NCI-H1105 treated with DMSO at 0.1 percent for 48 hours (cell line): ENCODE measurements at regions not wholly inside any gene's neighbourhood (a gene's known extent, or its start where the extent isn't known, plus 50 kb on each side); places are given as distances from the start of the nearest gene placed in this dataset.

Experiments
- DNase-seq: peaks from one replicate; lab custom pipeline; 2025; lab: John Stamatoyannopoulos, UW

DNA sequence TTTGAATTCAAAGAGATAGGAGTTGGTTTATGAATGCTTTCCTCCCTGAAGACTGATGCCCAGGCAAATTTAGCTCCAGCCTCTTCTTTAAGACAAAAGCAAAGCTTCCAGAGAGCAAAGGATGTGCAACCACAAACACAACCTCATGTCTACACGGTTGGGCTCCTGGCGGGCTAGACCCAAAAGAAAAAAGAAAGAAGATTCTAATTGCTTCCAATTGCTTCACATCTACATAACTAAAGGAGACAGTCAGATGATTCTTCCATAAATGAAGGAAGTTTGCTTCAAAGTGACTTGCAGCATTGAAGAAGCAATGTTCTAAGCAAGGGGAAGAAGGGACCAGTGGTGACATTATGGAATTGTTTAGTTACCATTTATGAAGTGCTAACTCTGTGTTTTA lies 1603.0 kb upstream of the TENM3 start:
- no peak for DNase-seq

DNA sequence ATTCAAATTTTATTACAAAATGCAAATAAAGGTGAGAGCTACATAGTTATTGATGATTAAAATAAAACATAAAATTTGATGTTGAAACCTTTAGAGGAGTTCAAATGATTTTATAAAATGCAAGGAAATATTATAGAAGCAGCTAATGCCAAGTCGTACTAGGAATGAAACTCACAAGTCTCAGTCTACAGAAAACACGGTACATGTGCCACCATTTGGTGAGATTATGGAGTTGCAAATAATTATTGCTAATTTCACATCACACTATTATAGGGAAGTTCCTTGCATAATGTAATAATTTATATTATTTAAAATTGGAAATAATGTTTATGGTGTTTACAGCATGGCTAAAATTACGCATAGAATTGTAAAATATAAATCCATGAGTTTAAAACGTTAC lies 1601.7 kb upstream of the TENM3 start:
- DNase-seq, result no peak

DNA sequence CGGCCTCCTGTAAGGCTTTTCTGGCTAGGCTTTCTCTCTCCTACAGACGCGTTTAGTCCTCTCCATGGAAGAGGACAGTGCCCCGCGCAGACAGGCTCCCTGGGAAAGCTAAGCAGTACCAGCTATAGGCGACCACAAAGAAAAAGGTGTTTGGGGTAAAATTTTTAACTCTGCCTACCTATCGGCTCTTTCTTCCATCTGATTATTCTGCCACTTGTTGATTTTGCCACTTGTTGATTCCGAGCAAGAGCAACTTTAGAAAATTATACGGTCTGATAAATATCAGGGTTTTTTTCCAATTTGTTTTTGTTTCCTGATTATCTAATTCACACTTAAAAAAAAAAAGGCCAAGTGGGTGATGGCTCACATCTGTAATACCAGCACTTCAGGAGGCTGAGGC lies 1600.5 kb upstream of the TENM3 start:
- no peak for DNase-seq

DNA sequence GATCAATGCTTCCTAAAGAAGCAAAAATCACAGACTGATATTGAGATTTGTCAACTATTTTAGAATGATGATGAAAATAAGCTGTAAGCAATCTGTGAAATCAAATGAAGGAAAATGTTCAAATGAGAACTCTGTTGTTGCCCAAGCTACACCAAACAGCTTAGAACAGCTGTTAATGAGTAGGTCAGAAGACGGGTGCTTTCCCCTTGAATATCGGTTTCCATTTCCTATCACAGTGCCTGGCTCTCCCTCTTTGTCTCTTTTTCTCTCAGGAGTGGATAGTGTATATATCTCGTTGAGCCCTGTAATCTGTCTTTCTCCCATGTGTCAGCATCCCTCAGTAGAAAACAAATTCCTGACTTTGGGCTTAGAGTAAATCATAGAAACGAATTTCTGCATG lies 1592.9 kb upstream of the TENM3 start:
- DNase-seq, result no peak

- DNase-seq, result no peak
These were observed 1590.7 kb upstream of the TENM3 start for GRCh38 chr4:180652533-180652932.

- no peak for DNase-seq
These were observed 1587.3 kb upstream of the TENM3 start for GRCh38 chr4:180655886-180656285.

DNA sequence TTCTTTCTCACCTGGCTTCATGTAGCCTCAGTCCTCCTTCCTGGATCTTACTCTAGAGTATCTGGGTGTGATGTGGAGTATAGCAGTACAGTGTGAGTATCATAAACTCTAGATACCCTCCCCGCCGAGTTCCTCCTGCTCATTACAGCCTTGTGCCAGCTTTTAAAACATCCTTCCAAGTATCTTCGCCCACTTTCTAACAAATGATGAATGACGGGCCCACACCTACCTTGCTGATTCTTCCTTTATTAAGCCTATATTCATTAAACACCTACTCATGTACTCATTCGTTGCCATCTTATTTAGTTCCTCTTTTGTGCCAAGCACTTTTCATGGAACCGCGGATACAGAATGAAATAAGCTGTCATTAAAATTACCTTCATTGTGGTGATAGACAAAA lies 1585.3 kb upstream of the TENM3 start:
- no peak for DNase-seq

DNA sequence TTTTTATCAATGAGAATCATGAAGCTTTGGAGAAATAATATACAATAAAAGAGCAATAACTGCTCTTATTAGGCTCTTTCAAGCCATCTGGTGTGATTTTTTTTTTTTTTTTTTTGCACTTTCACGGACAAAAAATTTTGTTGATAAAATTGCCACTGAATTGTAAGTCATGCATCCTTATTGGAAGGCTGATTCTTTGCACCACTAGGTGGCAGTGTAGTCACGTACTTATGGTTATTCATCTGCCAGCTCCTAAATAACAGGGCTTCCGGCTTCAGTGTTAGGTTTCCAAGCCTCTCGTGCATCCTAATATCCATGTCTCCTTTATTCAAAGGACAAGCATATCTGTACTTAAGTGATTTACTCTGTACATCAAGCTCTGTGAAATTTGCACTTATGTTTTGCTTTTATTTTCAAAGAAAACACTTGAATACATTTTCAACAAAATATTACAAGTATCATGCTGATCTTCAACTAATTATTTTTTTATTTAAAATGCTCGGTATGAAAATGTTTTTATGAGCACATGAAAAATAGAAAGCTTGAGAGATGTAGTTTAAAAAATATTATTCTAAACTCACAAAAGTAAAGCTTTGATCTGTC lies 1578.3 kb upstream of the TENM3 start:
- DNase-seq, result peak; percentile 79

- DNase-seq, result no peak
These were observed 1577.7 kb upstream of the TENM3 start for GRCh38 chr4:180665481-180665880.

DNA sequence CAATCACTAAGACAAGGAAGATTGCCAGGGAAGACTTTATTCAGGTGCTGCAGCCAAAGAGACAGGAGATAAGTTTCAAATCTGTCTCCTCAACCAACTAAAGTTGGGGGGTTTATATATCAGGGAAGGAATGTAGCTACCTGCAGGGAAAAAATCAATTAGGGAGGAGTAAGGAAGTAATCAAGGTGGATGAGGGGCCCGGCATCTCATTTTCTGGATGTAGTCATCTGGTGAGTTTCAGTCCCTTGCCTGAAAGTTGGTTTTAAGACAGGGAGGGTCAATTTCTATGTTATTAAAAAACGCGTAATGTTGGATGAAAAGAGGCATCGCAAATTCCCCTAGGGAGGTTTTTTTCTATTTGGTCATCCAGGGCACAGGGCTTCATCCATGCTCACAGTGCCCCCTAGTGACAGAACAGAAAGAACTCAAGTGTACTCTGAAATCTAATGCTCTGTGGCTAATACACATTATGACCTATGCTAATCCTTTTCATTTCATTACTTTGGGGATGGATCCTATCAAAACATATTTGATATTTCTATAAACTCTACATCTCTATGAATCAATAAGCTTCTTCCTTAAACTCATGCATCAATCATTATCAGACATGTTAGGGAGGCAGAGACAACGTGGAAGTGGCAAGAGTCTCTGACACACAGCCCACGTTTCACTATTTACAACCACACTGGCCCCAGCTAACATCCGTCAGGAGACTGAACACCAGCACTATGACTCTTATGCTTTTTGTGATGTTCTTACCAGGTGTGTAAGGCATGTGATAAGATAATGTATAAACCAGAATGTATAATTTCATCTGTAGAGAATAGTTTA lies 1577.0 kb upstream of the TENM3 start:
- peak; percentile 39 for DNase-seq

- DNase-seq, result no peak
These were observed 1574.5 kb upstream of the TENM3 start for GRCh38 chr4:180668732-180669131.

DNA sequence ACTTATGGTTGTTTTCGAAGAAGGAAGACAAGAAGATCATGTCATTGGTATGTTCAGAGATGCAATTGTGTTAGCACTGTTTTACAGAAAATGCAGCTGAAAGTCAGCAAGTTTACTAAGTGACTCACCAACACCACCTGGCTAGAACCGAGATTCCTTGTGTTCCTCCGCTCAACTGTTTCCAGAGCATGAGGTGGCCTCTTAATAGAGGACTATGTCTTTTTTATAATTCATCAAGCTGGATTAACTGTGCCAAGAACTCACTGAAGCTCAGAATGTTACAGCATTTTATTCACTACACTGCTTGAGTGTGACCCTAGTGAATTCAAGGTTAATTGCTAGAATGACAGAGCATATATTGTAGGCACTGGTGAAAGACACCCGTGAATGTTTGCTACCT lies 1573.5 kb upstream of the TENM3 start:
- no peak for DNase-seq

GRCh38 chr4:180674619-180675358 lies 1568.4 kb upstream of the TENM3 start:
- no peak for DNase-seq

DNA sequence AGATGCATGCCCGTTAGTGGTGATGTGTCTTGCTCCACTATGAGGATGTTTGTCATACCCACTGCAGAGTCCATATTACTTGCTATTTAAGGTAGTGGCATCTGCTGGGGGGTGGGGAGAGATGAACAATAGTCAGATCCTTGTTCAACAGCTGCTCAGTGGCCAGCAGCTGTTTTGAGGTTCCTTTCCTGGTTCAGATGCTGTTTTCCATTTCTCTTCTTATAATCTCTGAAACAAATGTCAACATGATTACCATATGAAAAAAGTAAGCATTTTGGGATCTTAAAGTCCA lies 1567.9 kb upstream of the TENM3 start:
- no peak for DNase-seq

GRCh38 chr4:180680305-180680704 lies 1562.9 kb upstream of the TENM3 start:
- no peak for DNase-seq

GRCh38 chr4:180682776-180683175 lies 1560.4 kb upstream of the TENM3 start:
- DNase-seq, result no peak

- no peak for DNase-seq
These were observed 1560.0 kb upstream of the TENM3 start for GRCh38 chr4:180683186-180683585.

DNA sequence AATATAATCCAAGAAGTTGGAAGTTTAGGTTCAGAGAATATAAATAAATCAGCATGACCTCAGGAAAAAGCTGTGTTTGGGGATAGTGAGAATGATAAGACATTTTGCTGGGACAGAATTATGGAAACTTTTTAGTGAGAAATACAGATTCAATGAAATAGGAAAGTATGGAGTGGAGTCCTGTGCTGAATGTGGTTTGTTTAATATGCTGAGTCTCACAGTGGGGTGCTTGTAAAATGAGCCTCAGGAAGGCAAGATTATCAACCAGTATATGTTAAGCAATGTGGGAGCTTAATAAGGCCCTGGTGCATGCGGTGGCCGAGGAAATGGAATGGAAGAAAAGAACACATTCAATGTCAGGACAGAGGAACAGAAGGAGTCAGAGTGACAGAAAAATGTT lies 1554.7 kb upstream of the TENM3 start:
- no peak for DNase-seq

GRCh38 chr4:180694875-180695274 lies 1548.3 kb upstream of the TENM3 start:
- DNase-seq, result no peak

DNA sequence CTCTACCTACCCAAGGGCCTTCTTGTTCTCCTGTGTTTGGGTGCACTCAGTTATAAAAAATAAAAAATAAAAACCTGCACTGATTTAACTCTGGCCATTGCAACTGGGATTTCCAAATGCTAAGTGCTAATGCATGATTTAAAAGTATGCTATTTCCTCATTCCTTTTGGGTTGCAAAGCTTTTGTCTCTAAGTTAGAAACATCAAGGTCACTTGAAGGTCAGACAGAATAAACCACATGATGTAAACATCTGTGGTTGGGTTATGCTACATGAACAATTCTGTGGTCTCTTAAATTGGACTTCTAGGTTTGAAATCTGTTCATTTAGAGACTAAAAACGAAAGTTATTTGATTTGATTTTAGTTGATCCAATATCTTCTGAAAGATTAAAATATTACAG lies 1547.4 kb upstream of the TENM3 start:
- DNase-seq, result no peak

DNA sequence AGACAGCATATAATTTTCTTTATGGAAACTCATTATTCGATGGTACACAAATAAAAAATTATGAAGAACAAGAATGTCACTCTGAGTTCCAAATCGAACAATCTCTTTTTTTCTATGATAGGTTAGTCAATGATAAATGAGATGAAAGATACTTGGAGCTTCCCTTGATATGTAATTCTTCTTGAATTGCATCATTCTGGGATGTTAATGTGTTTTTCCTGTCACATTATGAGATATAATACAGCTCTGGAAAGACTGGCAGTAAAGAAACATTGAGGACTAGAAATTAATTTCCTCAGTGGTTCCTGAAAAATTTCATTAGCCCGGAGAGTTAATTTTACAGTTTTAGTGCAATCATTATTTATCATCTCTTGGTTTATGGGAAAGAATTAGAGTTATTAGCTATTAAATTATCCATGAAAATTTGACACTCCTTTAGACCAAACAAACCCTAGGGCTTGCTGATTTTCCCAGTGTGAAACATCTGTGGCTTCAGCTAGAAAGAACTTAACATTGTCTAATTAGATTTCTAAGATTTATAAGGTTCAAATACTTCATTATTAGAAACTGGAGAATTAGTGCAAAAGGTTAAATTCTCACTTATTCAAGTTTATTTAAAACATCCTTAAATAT lies 1546.6 kb upstream of the TENM3 start:
- no peak for DNase-seq

GRCh38 chr4:180698550-180699195 lies 1544.5 kb upstream of the TENM3 start:
- no peak for DNase-seq
